ENCODE measurements at regions not wholly inside any gene's neighbourhood (a gene's known extent, or its start where the extent isn't known, plus 50 kb on each side); places are given as distances from the start of the nearest gene placed in this dataset.
A peak's percentile ranks its signal among the peaks of the same experiment; 100 is the strongest.

DNA sequence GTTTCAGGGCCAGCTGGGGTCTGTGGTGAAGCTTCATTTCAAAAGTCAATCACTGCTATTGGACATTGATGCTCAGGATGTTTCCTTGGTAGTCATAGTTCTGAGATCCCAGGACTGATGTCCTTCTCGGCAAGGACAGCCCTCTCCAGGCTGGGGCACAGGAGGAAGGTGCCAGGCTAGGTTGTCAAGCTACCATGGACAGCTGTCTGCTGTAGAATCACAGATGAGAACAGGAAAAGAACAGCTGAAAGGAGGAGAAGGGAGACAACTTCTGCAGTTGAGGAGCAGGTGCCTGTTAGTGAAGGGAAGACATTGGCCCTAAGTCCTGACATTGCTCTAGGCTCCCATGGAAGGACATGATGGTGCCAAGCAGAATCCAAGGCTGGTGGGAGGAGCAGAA is 58.0 kb downstream of the XAGE2 start:
- Histone ChIP-seq H3K4me3 (ENCODE audit: low read depth in 2 of 2, low read length in 1 of 2) (no peak overlapping the region), H3K9me2 (no peaks in the 10 kb centered on the region), H3K79me2 (ENCODE audit: insufficient read depth) (no peaks in the 10 kb centered on the region), H3K27me3 (ENCODE audit: insufficient read depth) (peaks cover 9% of the 10 kb centered on the region; the same call in 1 of the 2 replicates), H3K4me2 (no peak overlapping the region), H2AFZ (ENCODE audit: low read depth) (no peak overlapping the region), H3F3A (replicated peaks; ENCODE audit: insufficient read depth) (peaks cover 3% of the 10 kb centered on the region), H3K4me1 (ENCODE audit: control insufficient read depth in 1 of 2, insufficient read depth in 2 of 2, low read depth in 1 of 2, low read length in 1 of 2) (peaks cover 0 to 5% of the 10 kb centered on the region in 2 experiments; a peak in 1 of 4 replicates), H3K27ac (ENCODE audit: low read depth in 2 of 2, low read length in 1 of 2) (no peak overlapping the region), H3K9me3 (no peaks in the 10 kb centered on the region), H3K9ac (no peak overlapping the region), H3K36me3 (replicated peaks in 1 of 2; ENCODE audit: control insufficient read depth in 1 of 2, insufficient read depth in 2 of 2, low read length in 1 of 2) (no peaks in the 10 kb centered on the region), H4K20me1 (ENCODE audit: insufficient read depth) (no peaks in the 10 kb centered on the region)
- ChIA-PET POLR2A (no interaction called here), CTCF (no interaction called here)
- DNase-seq, result no peak
- WGBS (ENCODE audit: low lambda C conversion rate), result 6% methylated on average over 1 of the region's 1 CpG
- TF ChIP-seq FOXJ3 (CRISPR knock-in tag; IDR thresholded peaks at IDR 0.05) (no peak), CHD2 (IDR thresholded peaks at IDR 0.05; ENCODE audit: low read length, partially characterized antibody) (no peak), MEF2A (IDR thresholded peaks at IDR 0.05; ENCODE audit: borderline replicate concordance, low read depth) (no peak), REST (IDR thresholded peaks at IDR 0.05; ENCODE audit: low read depth, low read length) (peak; percentile 83; the same call in 1 of the 2 replicates), SMC3 (IDR thresholded peaks at IDR 0.05; ENCODE audit: low read depth, low read length) (no peak), EZH2phosphoT487 (IDR thresholded peaks at IDR 0.05; ENCODE audit: borderline replicate concordance, low read depth) (no peak), JUND (IDR thresholded peaks at IDR 0.05) (no peak), TAF1 (IDR thresholded peaks at IDR 0.05; ENCODE audit: borderline replicate concordance, low read depth, low read length) (no peak)

- H3K4me2 ChIP-seq, result no peak overlapping the region
- H4K20me1 ChIP-seq (ENCODE audit: insufficient read depth), result no peaks in the 10 kb centered on the region
- H3F3A ChIP-seq (replicated peaks; ENCODE audit: insufficient read depth), result no peaks in the 10 kb centered on the region
- no peak overlapping the region for H3K9ac ChIP-seq
- H3K79me2 ChIP-seq (ENCODE audit: insufficient read depth), result no peaks in the 10 kb centered on the region
- ChIA-PET CTCF (no interaction called here), POLR2A (no interaction called here)
- no peak overlapping the region for H3K27ac ChIP-seq (ENCODE audit: low read depth in 2 of 2, low read length in 1 of 2)
- H3K9me3 ChIP-seq, result no peaks in the 10 kb centered on the region
- H3K27me3 ChIP-seq (ENCODE audit: insufficient read depth), result peaks cover 55% of the 10 kb centered on the region; the same call in 1 of the 2 replicates
- H3K4me3 ChIP-seq (ENCODE audit: low read depth in 2 of 2, low read length in 1 of 2), result no peak overlapping the region
- TF ChIP-seq NFIC (IDR thresholded peaks at IDR 0.05; ENCODE audit: borderline replicate concordance) (no peak), NRF1 (IDR thresholded peaks at IDR 0.05; ENCODE audit: low read depth, low read length) (no peak), USF1 (IDR thresholded peaks at IDR 0.05; ENCODE audit: borderline replicate concordance, low read depth) (no peak), CHD2 (IDR thresholded peaks at IDR 0.05; ENCODE audit: low read length, partially characterized antibody) (no peak), RFX5 (IDR thresholded peaks at IDR 0.05; ENCODE audit: low read length) (no peak), EZH2phosphoT487 (IDR thresholded peaks at IDR 0.05; ENCODE audit: borderline replicate concordance, low read depth) (no peak), RCOR1 (IDR thresholded peaks at IDR 0.05; ENCODE audit: low read length) (no peak), TCF12 (IDR thresholded peaks at IDR 0.05) (no peak), POLR2AphosphoS5 (IDR thresholded peaks at IDR 0.05; ENCODE audit: low read depth, low read length) (no peak), RXRA (IDR thresholded peaks at IDR 0.05; ENCODE audit: borderline replicate concordance, low read depth) (no peak), FOXM1 (IDR thresholded peaks at IDR 0.05; ENCODE audit: low read depth) (no peak), RAD21 (IDR thresholded peaks at IDR 0.05; ENCODE audit: low read length) (no peak), PBX3 (IDR thresholded peaks at IDR 0.05) (no peak), GABPA (IDR thresholded peaks at IDR 0.05; ENCODE audit: low read depth) (no peak)
- TF ChIP-seq, protein P1, sequence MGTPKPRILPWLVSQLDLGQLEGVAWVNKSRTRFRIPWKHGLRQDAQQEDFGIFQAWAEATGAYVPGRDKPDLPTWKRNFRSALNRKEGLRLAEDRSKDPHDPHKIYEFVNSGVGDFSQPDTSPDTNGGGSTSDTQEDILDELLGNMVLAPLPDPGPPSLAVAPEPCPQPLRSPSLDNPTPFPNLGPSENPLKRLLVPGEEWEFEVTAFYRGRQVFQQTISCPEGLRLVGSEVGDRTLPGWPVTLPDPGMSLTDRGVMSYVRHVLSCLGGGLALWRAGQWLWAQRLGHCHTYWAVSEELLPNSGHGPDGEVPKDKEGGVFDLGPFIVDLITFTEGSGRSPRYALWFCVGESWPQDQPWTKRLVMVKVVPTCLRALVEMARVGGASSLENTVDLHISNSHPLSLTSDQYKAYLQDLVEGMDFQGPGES (IDR thresholded peaks at IDR 0.05; ENCODE audit: low read depth, low read length), result no peak
- TF ChIP-seq, protein P2, sequence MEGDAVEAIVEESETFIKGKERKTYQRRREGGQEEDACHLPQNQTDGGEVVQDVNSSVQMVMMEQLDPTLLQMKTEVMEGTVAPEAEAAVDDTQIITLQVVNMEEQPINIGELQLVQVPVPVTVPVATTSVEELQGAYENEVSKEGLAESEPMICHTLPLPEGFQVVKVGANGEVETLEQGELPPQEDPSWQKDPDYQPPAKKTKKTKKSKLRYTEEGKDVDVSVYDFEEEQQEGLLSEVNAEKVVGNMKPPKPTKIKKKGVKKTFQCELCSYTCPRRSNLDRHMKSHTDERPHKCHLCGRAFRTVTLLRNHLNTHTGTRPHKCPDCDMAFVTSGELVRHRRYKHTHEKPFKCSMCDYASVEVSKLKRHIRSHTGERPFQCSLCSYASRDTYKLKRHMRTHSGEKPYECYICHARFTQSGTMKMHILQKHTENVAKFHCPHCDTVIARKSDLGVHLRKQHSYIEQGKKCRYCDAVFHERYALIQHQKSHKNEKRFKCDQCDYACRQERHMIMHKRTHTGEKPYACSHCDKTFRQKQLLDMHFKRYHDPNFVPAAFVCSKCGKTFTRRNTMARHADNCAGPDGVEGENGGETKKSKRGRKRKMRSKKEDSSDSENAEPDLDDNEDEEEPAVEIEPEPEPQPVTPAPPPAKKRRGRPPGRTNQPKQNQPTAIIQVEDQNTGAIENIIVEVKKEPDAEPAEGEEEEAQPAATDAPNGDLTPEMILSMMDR (IDR thresholded peaks at IDR 0.05), result no peak
- H3K4me1 ChIP-seq (ENCODE audit: control insufficient read depth in 1 of 2, insufficient read depth in 2 of 2, low read depth in 1 of 2, low read length in 1 of 2), result no peaks in the 10 kb centered on the region
- H3K36me3 ChIP-seq (replicated peaks in 1 of 2; ENCODE audit: control insufficient read depth in 1 of 2, insufficient read depth in 2 of 2, low read length in 1 of 2), result no peaks in the 10 kb centered on the region
- H3K9me2 ChIP-seq, result no peaks in the 10 kb centered on the region
- DNase-seq, result no peak
- WGBS (ENCODE audit: low lambda C conversion rate), result 10% methylated on average over 3 of the region's 3 CpGs
- H2AFZ ChIP-seq (ENCODE audit: low read depth), result no peak overlapping the region
These were observed 58.4 kb upstream of the XAGE1A start for GRCh38 chrX:52437212-52437611.
